ENCODE measurements at regions not wholly inside any gene's neighbourhood (a gene's known extent, or its start where the extent isn't known, plus 50 kb on each side); places are given as distances from the start of the nearest gene placed in this dataset.

GRCh38 chr10:23493711-23494110 lies 54.8 kb downstream of the OTUD1 start:
- TF ChIP-seq CTCF (conservative IDR thresholded peaks at IDR 0.05) (no peak), EZH2 (IDR thresholded peaks at IDR 0.05; ENCODE audit: low read depth) (no peak)
